OCI-LY3 (cell line): ENCODE measurements at regions not wholly inside any gene's neighbourhood (a gene's known extent, or its start where the extent isn't known, plus 50 kb on each side); places are given as distances from the start of the nearest gene placed in this dataset.
A peak's percentile ranks its signal among the peaks of the same experiment; 100 is the strongest.

ENCODE experiments used
- H2AFZ ChIP-seq: fragments of 200-600, 300-600 bp; shearing (Covaris generic); 2 replicates; pipeline ENCODE4 v1.6.0; 2014; ENCODE audit warnings: antibody characterized with exemption, low read depth, low read length
- H3K27ac ChIP-seq: fragments of 200-600, 300-600 bp; sonication (generic); 2 replicates; pipeline ENCODE4 v1.5.1; 2014; ENCODE audit warnings: mild to moderate bottlenecking, low read length, moderate library complexity, mixed read lengths
- H3K27me3 ChIP-seq: fragments of 200-600, 300-600 bp; sonication (generic); 2 replicates; pipeline ENCODE4 v1.6.1; 2014; ENCODE audit warnings: low read depth, low read length, mixed read lengths
- H3K36me3 ChIP-seq: fragments of 200-600, 300-600 bp; sonication (generic); replicated peaks from 2 replicates; pipeline ENCODE3; 2014; ENCODE audit warnings: low read depth, low read length, mixed read lengths
- H3K4me1 ChIP-seq: fragments of 300-600, 200-600 bp; sonication (generic); 2 replicates; pipeline ENCODE4 v1.6.1; 2014; ENCODE audit warnings: low read length, mixed read lengths
- H3K4me2 ChIP-seq: fragments of 200-600, 300-600 bp; sonication (generic); 2 replicates; pipeline ENCODE4 v1.6.1; 2014; ENCODE audit warnings: low read length, mixed read lengths
- H3K4me3 ChIP-seq: fragments of 300-600, 200-600 bp; sonication (generic); 2 replicates; pipeline ENCODE4 v1.5.1; 2014; ENCODE audit warnings: antibody characterized with exemption, mild to moderate bottlenecking, low read length, moderate library complexity
- H3K79me2 ChIP-seq: fragments of 300-600, 200-600 bp; shearing (Covaris generic); 2 replicates; pipeline ENCODE4 v1.6.1; 2014; ENCODE audit warnings: mild to moderate bottlenecking, low read length, mixed read lengths
- H3K9ac ChIP-seq: fragments of 300-600, 200-600 bp; shearing (Covaris generic); 2 replicates; pipeline ENCODE4 v1.6.0; 2014; ENCODE audit warnings: mild to moderate bottlenecking, low read length, moderate library complexity
- H3K9me3 ChIP-seq: fragments of 200-600, 300-600 bp; shearing (Covaris generic); 2 replicates; pipeline ENCODE4 v1.6.1; 2014; ENCODE audit warnings: low read length, mixed read lengths; ENCODE audit not compliant: insufficient read depth
- H4K20me1 ChIP-seq: fragments of 200-600, 300-600 bp; sonication (generic); 2 replicates; pipeline ENCODE4 v1.6.1; 2016; ENCODE audit warnings: low read length, mixed read lengths; ENCODE audit not compliant: insufficient read depth
- CTCF ChIP-seq: fragments of 200-600, 300-600 bp; sonication (generic); IDR thresholded peaks from 2 replicates; pipeline ENCODE4 v1.5.1; 2014; ENCODE audit warnings: antibody characterized with exemption, low read length, low read depth
- EZH2phosphoT487 ChIP-seq: fragments of 200-600 bp; shearing (Covaris generic); IDR thresholded peaks from 2 replicates; pipeline ENCODE4 v1.6.1; 2018; ENCODE audit warnings: antibody characterized with exemption, mixed run types, low read depth

GRCh38 chr5:153404747-153405146, 85.7 kb upstream of the GRIA1 start:
- H3K27me3 ChIP-seq = no peaks in the 10 kb centered on the region
- no peak overlapping the region for H3K27ac ChIP-seq
- H3K4me2 ChIP-seq = no peak overlapping the region
- H2AFZ ChIP-seq = no peak overlapping the region
- H3K9ac ChIP-seq = no peak overlapping the region
- no peaks in the 10 kb centered on the region for H3K36me3 ChIP-seq
- no peaks in the 10 kb centered on the region for H3K4me1 ChIP-seq
- no peaks in the 10 kb centered on the region for H3K9me3 ChIP-seq
- TF ChIP-seq EZH2phosphoT487 = no peak
- TF ChIP-seq CTCF = no peak
- H3K4me3 ChIP-seq = no peak overlapping the region
- H4K20me1 ChIP-seq = no peaks in the 10 kb centered on the region
- H3K79me2 ChIP-seq = no peaks in the 10 kb centered on the region

- Histone ChIP-seq H3K27ac (no peak overlapping the region), H3K27me3 (no peaks in the 10 kb centered on the region), H3K9ac (no peak overlapping the region), H4K20me1 (no peaks in the 10 kb centered on the region), H3K36me3 (no peaks in the 10 kb centered on the region), H3K9me3 (no peaks in the 10 kb centered on the region), H3K4me2 (no peak overlapping the region), H3K4me3 (no peak overlapping the region), H3K79me2 (no peaks in the 10 kb centered on the region), H3K4me1 (no peaks in the 10 kb centered on the region), H2AFZ (no peak overlapping the region)
- TF ChIP-seq CTCF (no peak), EZH2phosphoT487 (no peak)
Observed at GRCh38 chr5:153421676-153422075, 68.8 kb upstream of the GRIA1 start.

- Histone ChIP-seq H3K4me1 (no peaks in the 10 kb centered on the region), H4K20me1 (no peaks in the 10 kb centered on the region), H3K9me3 (no peaks in the 10 kb centered on the region), H2AFZ (no peak overlapping the region), H3K27ac (no peak overlapping the region), H3K27me3 (no peaks in the 10 kb centered on the region), H3K4me3 (no peak overlapping the region), H3K79me2 (no peaks in the 10 kb centered on the region), H3K36me3 (no peaks in the 10 kb centered on the region), H3K4me2 (no peak overlapping the region), H3K9ac (no peak overlapping the region)
- TF ChIP-seq CTCF = peak; percentile 45; the same call in 1 of the 2 replicates
- TF ChIP-seq EZH2phosphoT487 = no peak
Observed at GRCh38 chr5:153425914-153426313, 64.6 kb upstream of the GRIA1 start.

GRCh38 chr5:153429761-153430380, 60.6 kb upstream of the GRIA1 start:
- Histone ChIP-seq H3K36me3 (no peaks in the 10 kb centered on the region), H3K27me3 (no peaks in the 10 kb centered on the region), H3K4me2 (no peak overlapping the region), H2AFZ (no peak overlapping the region), H3K9ac (no peak overlapping the region), H3K4me3 (no peak overlapping the region), H4K20me1 (no peaks in the 10 kb centered on the region), H3K79me2 (no peaks in the 10 kb centered on the region), H3K27ac (no peak overlapping the region), H3K4me1 (no peaks in the 10 kb centered on the region), H3K9me3 (no peaks in the 10 kb centered on the region)
- TF ChIP-seq EZH2phosphoT487 = no peak
- no peak for TF ChIP-seq CTCF
